ENCODE measurements at regions not wholly inside any gene's neighbourhood (a gene's known extent, or its start where the extent isn't known, plus 50 kb on each side); places are given as distances from the start of the nearest gene placed in this dataset.

- Histone ChIP-seq H3K36me3 (no peaks in the 10 kb centered on the region), H3K4me3 (no peak overlapping the region), H3K27me3 (peaks cover 0 to 5% (median 0%) of the 10 kb centered on the region in 4 donors), H3K4me1 (no peaks in the 10 kb centered on the region), H3K27ac (no peak overlapping the region), H3K9me3 (no peaks in the 10 kb centered on the region)
- no peak for TF ChIP-seq CTCF (IDR thresholded peaks at IDR 0.05)
- FAIRE-seq = no peak
- 51 to 56% methylated on average over 1 of the region's 1 CpG for WGBS, 2 donors
- intact Hi-C loops (cut with DNase I) = no loop called here
- ATAC-seq = no peak
- no peak for DNase-seq
Measured at GRCh38 chrX:28189011-28189410, 207.8 kb upstream of the DCAF8L1 start.

DNA sequence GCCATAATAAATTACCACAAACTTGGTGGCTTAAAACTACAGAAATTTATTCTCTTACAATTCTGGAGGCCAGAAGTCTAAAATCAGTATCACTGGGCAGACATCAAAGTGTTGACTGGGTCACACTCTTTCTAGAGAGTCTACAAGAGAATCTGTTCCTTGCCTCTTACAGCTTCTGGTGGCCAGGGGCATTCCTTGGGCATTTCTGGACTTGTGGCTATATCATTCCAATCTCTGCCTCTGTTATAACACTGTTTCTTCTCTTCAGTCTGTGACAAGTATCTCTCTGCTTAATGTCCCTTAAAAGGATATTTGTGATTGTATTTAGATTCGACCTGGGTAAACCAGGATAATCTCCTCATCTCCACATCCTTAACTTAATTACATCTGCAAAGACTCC, 207.3 kb upstream of the DCAF8L1 start:
- WGBS, 2 donors = 18 to 28% methylated on average over 1 of the region's 1 CpG
- no peaks in the 10 kb centered on the region for H3K9me3 ChIP-seq
- DNase-seq (no peak), ATAC-seq (no peak), FAIRE-seq (no peak)
- no peaks in the 10 kb centered on the region for H3K4me1 ChIP-seq
- H3K27ac ChIP-seq = no peak overlapping the region
- peaks cover 0 to 3% (median 0%) of the 10 kb centered on the region in 4 donors for H3K27me3 ChIP-seq
- no peak overlapping the region for H3K4me3 ChIP-seq
- no peaks in the 10 kb centered on the region for H3K36me3 ChIP-seq
- TF ChIP-seq CTCF (IDR thresholded peaks at IDR 0.05) = no peak
- intact Hi-C loops (cut with DNase I) = no loop called here

- WGBS, 2 donors = 42 to 55% methylated on average over 2 of the region's 2 CpGs
- Histone ChIP-seq H3K4me3 (no peak overlapping the region), H3K27me3 (no peaks in the 10 kb centered on the region), H3K27ac (no peak overlapping the region), H3K9me3 (no peaks in the 10 kb centered on the region), H3K36me3 (no peaks in the 10 kb centered on the region), H3K4me1 (no peaks in the 10 kb centered on the region)
- intact Hi-C loops (cut with DNase I) = no loop called here
- DNase-seq (no peak), ATAC-seq (no peak), FAIRE-seq (no peak)
- no peak for TF ChIP-seq CTCF (IDR thresholded peaks at IDR 0.05)
Measured at GRCh38 chrX:28180096-28180495, 198.8 kb upstream of the DCAF8L1 start.

- TF ChIP-seq CTCF (IDR thresholded peaks at IDR 0.05) = no peak
- no peaks in the 10 kb centered on the region for H3K9me3 ChIP-seq
- no peaks in the 10 kb centered on the region for H3K27me3 ChIP-seq
- H3K4me3 ChIP-seq = no peak overlapping the region
- no peaks in the 10 kb centered on the region for H3K36me3 ChIP-seq
- DNase-seq = peak in 1 of 6 donors; percentile 25
- intact Hi-C loops (cut with DNase I) = no loop called here
- no peak for ATAC-seq
- 92 to 100% methylated on average over 1 of the region's 1 CpG for WGBS, 2 donors
- no peaks in the 10 kb centered on the region for H3K4me1 ChIP-seq
- no peak overlapping the region for H3K27ac ChIP-seq
- no peak for FAIRE-seq
Measured at GRCh38 chrX:28178206-28178605, 197.0 kb upstream of the DCAF8L1 start.

GRCh38 chrX:28177202-28177601, 196.0 kb upstream of the DCAF8L1 start:
- Histone ChIP-seq H3K9me3 (no peaks in the 10 kb centered on the region), H3K4me3 (no peak overlapping the region), H3K4me1 (no peaks in the 10 kb centered on the region), H3K27me3 (no peaks in the 10 kb centered on the region), H3K27ac (no peak overlapping the region), H3K36me3 (no peaks in the 10 kb centered on the region)
- TF ChIP-seq CTCF (IDR thresholded peaks at IDR 0.05) = peak in 1 of 4 donors; percentile 14
- ATAC-seq = peak in 1 of 4 donors; percentile 39
- intact Hi-C loops (cut with DNase I) = no loop called here
- 27 to 39% methylated on average over 4 of the region's 4 CpGs for whole genome bisulfite sequencing, 2 donors
- peak in 1 of 6 donors; percentile 12 for DNase-seq
- no peak for FAIRE-seq
